Subcutaneous abdominal adipose tissue (tissue), 5 donors: ENCODE measurements at regions not wholly inside any gene's neighbourhood (a gene's known extent, or its start where the extent isn't known, plus 50 kb on each side); places are given as distances from the start of the nearest gene placed in this dataset.
"Not testable (repeated sequence)": the region's sequence is repeated elsewhere in the genome, so short reads cannot be mapped to it uniquely, and the experiment has no call there.

Source experiments
- H3K27ac ChIP-seq: one replicate; pipeline ENCODE4 v1.7.0; 2013; ENCODE audit warnings: low read depth, mild to moderate bottlenecking, inconsistent platforms, low read length, moderate library complexity
- H3K27me3 ChIP-seq, 5 donors: one replicate each; pipeline ENCODE4 v1.7.0; 2013; ENCODE audit warnings: low read length in 5 of 5, inconsistent platforms in 1 of 5; ENCODE audit not compliant: control insufficient read depth in 5 of 5, insufficient read depth in 4 of 5
- H3K36me3 ChIP-seq, 5 donors: one replicate each; pipeline ENCODE4 v1.7.0; 2013; ENCODE audit warnings: low read length in 5 of 5; ENCODE audit not compliant: control insufficient read depth in 5 of 5, insufficient read depth in 5 of 5
- H3K4me1 ChIP-seq, 5 donors: one replicate each; pipeline ENCODE4 v1.7.0; 2013; ENCODE audit warnings: low read length in 5 of 5, mild to moderate bottlenecking in 3 of 5, moderate library complexity in 1 of 5; ENCODE audit not compliant: control insufficient read depth in 5 of 5, insufficient read depth in 5 of 5
- H3K4me3 ChIP-seq, 5 donors: one replicate each; pipeline ENCODE4 v1.7.0; 2013; ENCODE audit warnings: low read length in 5 of 5, low read depth in 1 of 5
- H3K9ac ChIP-seq, 5 donors: one replicate each; pipeline ENCODE4 v1.7.0; 2013; ENCODE audit warnings: low read length in 5 of 5, mild to moderate bottlenecking in 4 of 5, moderate library complexity in 3 of 5
- H3K9me3 ChIP-seq, 5 donors: one replicate each; pipeline ENCODE4 v1.7.0; 2013; ENCODE audit warnings: low read length in 5 of 5; ENCODE audit not compliant: control insufficient read depth in 5 of 5
- donor health status: healthy.
- donor health status: healthy.
- donor health status: healthy.
- donor health status: healthy.
- donor health status: healthy.

DNA sequence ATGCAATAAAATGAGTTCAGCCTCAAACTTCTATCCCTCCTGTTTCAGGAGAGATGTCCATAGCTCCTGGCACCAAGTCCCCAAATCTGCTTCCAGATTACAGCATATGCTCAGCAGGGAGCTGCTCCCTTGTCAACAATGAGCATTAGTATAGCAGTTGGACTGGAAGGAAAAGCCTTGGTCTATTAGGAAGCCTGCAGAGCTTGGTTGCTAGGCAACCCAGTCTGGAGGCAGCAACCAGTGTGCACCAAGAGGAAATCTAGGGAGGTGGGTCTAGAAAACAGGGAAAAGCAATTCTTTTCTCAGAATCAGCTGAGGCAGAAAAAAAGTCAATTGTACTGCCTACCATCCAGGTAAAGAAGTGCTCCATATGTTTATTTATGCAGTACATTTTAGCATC is 229.5 kb upstream of the NMUR2 start:
- no peak overlapping the region for H3K27ac ChIP-seq
- H3K4me3 ChIP-seq = no peak overlapping the region
- no peaks in the 10 kb centered on the region for H3K36me3 ChIP-seq
- H3K9me3 ChIP-seq = no peaks in the 10 kb centered on the region
- peaks cover 2 to 26% (median 9%) of the 10 kb centered on the region in 5 donors for H3K4me1 ChIP-seq
- H3K9ac ChIP-seq = no peak overlapping the region
- H3K27me3 ChIP-seq = no peaks in the 10 kb centered on the region

DNA sequence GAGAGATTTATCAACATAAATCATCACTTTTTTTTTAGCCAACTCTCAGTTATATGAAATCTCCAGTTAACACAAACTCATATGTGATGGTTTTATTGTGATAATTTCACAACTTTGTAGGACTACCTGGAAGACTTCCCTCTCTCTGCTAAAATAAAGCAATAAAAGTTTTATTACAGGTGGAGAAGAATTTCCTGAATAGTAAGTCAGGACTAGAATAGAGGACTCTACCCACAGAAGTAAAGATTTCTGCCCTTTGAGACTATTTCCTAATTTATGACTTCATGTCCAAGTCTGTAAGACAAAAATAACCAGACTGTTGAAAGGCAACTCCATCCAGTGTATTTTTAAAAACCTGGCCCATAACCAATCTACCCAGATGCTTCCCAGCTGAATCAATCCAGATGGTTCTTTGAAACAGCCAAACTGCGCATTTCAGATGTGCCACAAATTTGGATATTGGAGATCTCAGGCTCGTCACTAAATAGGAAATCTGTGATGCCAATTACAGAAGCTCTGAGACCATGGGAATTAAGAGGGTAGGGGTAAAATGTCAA is 234.0 kb upstream of the NMUR2 start:
- no peak overlapping the region for H3K9ac ChIP-seq
- no peak overlapping the region for H3K4me3 ChIP-seq
- no peaks in the 10 kb centered on the region for H3K27me3 ChIP-seq
- H3K9me3 ChIP-seq = no peaks in the 10 kb centered on the region
- peaks cover under 1 to 15% (median 9%) of the 10 kb centered on the region in 5 donors for H3K4me1 ChIP-seq
- no peak overlapping the region for H3K27ac ChIP-seq
- H3K36me3 ChIP-seq = no peaks in the 10 kb centered on the region

DNA sequence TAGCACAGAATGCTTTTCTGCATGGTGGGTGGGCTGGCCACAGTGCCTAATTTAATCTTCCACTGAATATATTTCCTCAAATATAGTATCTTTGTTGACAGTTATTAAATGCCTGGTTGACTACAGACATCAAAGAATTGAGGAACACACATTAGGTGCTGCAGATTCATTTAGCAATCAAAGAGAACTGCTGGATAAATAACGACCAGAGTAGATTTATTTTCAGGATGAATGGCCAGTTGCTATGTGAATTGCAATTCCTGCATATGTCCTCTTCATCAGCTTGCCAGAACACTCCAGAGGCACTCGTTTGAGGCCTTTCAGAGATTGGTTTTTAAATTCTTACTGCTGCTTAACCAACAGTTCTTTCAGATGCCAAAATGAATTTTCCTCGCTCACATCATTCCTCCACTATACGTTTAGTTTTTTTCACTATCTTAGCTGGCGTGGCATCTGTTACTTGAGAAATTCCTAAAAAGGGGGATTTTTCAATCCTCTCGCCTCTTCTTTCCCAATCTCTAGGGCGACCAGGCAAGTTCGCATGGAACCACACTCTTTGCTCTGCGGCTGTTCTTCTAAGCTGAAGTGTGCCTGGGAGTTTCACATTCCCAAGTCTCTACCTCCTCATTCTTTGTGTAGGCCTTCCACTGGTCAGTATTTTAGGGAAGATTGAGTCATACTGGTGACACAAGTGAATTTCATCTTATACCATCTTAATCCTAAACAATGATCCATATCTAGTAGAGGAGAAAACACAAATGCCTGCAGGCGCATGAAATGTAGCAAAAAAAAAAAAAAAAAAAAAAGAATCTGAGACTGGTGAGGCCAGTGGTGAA is 237.1 kb upstream of the NMUR2 start:
- no peaks in the 10 kb centered on the region for H3K9me3 ChIP-seq
- H3K36me3 ChIP-seq = no peaks in the 10 kb centered on the region
- no peak overlapping the region for H3K27ac ChIP-seq
- H3K9ac ChIP-seq = no peak overlapping the region
- peaks cover 0 to 9% (median 7%) of the 10 kb centered on the region in 5 donors for H3K4me1 ChIP-seq
- no peak overlapping the region for H3K4me3 ChIP-seq
- no peaks in the 10 kb centered on the region for H3K27me3 ChIP-seq

DNA sequence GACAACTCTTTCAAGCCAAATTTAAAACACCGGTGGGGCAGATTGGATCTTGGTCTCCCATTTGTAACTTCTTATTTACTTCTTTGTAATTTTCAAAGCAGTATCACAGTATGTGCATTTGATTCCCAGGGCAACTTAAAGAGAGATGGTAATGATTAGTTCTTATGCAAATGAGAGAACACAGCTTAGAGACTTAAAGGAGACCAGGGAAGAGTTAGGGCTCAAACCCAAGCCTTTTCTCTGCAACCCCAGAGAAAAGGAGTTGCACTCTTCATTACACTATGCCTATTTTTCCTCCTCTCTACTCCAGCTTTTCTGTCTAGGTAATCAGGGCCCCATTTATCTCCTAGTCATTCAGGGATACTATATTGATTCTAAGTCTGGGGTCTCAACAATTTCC is 237.8 kb upstream of the NMUR2 start:
- Histone ChIP-seq H3K4me3 (no peak overlapping the region), H3K4me1 (peaks cover 0 to 9% (median 7%) of the 10 kb centered on the region in 5 donors), H3K27me3 (no peaks in the 10 kb centered on the region), H3K36me3 (no peaks in the 10 kb centered on the region), H3K9ac (no peak overlapping the region), H3K27ac (no peak overlapping the region), H3K9me3 (no peaks in the 10 kb centered on the region)

DNA sequence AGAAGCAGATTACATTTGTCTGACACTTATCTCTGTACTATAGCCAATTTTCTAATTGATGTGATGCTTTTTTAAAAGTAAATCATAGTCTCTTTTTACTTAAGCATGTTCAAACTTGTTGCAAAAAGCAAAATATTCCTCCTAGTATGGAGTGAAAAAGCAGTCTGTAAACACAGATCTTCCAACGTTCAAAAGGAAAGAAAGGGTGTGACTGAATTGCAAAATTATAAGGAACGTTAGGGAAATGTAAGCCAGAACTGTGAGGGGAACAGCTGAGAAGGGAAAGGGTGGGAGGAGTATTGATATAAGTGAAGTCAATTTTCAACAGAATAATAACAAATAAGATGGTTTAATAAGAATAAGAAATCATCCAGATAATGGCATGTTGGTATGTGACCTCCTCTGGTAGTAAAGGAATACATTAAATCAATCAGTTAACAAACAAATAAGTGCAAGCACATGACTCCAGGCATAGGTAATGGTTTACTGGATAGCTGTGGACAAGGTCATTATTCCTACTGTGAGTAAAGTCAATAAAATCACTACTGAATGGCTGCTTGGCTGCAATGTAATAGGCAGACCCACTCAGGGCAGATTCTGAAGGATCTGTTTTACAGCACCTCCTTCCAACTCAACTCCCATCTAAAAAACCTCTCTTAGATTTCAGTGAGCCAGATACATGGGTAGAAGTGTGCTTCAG is 239.1 kb upstream of the NMUR2 start:
- Histone ChIP-seq H3K27me3 (no peaks in the 10 kb centered on the region), H3K4me1 (peaks cover 0 to 2% (median 2%) of the 10 kb centered on the region in 5 donors), H3K4me3 (no peak overlapping the region), H3K9ac (no peak overlapping the region), H3K27ac (no peak overlapping the region), H3K36me3 (no peaks in the 10 kb centered on the region), H3K9me3 (no peaks in the 10 kb centered on the region)

DNA sequence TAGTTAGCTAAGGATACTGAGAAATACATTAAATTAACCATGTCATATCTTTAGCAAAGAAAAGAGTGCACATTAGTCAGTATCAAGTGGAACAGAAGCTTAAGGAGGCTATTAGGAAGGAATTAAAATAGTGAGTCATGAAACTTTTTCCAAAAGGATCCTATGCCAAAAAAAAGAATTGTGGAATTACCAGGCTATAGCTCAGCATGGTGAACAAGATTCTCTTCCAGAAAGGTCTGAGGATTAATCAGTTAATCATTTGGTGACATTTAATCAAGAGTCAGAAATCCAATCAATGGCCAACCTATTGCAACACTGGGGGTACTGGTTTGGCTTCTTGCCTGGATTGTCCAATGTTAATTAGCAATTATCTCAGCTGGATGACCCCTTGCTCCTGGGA is 244.5 kb upstream of the NMUR2 start:
- no peaks in the 10 kb centered on the region for H3K4me1 ChIP-seq
- H3K27ac ChIP-seq = no peak overlapping the region
- H3K9ac ChIP-seq = no peak overlapping the region
- no peaks in the 10 kb centered on the region for H3K9me3 ChIP-seq
- H3K4me3 ChIP-seq = no peak overlapping the region
- no peaks in the 10 kb centered on the region for H3K27me3 ChIP-seq
- no peaks in the 10 kb centered on the region for H3K36me3 ChIP-seq

DNA sequence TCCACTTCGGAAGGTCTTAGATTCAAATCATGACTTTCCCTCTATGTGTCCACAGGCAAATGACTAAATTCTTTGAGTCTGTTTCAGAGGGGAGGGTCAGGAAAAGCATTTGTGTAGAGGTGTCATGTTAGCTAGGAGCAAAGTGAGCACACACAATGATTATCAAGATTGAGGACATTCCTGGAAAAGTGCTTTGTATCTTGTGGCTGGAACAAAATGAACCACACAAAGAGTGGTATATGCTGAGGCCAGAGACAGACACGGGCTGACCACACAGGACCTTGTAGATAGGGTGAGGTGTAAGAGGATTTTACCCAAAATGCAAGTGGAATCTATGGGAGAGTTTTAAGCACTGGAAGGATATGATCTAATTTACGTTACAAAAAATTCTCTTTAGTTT is 245.3 kb upstream of the NMUR2 start:
- no peak overlapping the region for H3K4me3 ChIP-seq
- H3K27ac ChIP-seq = no peak overlapping the region
- H3K27me3 ChIP-seq = no peaks in the 10 kb centered on the region
- H3K9ac ChIP-seq = no peak overlapping the region
- H3K9me3 ChIP-seq = no peaks in the 10 kb centered on the region
- H3K36me3 ChIP-seq = no peaks in the 10 kb centered on the region
- H3K4me1 ChIP-seq = no peaks in the 10 kb centered on the region

DNA sequence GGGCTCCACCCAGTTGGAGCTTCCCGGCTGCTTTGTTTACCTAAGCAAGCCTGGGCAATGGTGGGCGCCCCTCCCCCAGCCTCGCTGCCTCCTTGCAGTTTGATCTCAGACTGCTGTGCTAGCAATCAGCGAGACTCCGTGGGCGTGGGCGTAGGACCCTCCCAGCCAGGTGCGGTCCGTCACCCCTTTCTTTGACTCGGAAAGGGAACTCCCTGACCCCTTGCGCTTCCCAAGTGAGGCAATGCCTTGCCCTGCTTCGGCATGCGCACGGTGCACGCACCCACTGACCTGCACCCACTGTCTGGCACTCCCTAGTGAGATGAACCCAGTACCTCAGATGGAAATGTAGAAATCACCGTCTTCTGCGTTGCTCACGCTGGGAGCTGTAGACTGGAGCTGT is 254.4 kb upstream of the NMUR2 start:
- H3K4me3 ChIP-seq, H3K9ac ChIP-seq, H3K27me3 ChIP-seq, H3K27ac ChIP-seq, H3K9me3 ChIP-seq, H3K4me1 ChIP-seq, H3K36me3 ChIP-seq: not testable (repeated sequence)

DNA sequence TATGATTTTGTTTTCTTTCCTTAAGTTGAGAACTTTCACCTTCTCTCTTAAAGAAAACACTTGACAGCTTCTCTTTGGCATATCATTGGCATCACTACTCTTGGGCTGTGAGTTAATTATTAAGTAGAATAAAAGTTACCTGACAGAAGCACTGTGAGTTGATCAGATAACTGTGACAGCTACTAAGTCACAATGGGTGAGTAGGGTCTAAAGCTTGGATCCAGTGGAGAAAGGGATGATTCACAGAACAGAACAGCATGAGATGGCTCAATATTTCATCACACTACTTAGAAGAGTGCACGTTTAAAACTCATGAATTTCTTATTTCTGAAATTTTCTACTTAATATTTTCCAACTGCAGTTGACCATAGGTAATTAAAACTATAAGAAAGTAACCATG is 268.5 kb upstream of the NMUR2 start:
- Histone ChIP-seq H3K4me3 (no peak overlapping the region), H3K9me3 (peaks cover 0 to 2% (median 0%) of the 10 kb centered on the region in 5 donors), H3K36me3 (no peaks in the 10 kb centered on the region), H3K9ac (no peak overlapping the region), H3K27me3 (no peaks in the 10 kb centered on the region), H3K27ac (no peak overlapping the region), H3K4me1 (no peaks in the 10 kb centered on the region)

DNA sequence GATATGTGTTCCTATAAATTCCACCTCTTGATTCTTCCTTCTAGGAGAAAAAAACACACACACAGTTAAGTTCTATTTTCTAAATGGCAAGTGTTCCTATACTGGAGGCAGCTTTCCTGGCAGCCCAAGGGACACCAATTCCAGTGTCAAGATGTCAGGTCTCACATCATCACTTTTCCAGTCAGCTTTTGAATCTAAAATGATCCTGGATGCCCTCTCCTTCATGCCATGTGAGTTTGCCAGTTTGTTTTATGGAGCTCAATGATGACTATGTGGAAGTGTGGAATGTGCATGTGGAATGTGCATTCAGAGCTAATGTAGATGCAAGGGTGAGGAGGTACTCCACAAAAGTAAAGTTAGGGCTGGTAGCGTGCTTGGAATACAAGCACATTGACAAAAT is 269.3 kb upstream of the NMUR2 start:
- Histone ChIP-seq H3K9me3 (peaks cover 0 to 2% (median 0%) of the 10 kb centered on the region in 5 donors), H3K4me1 (no peaks in the 10 kb centered on the region), H3K27ac (no peak overlapping the region), H3K27me3 (no peaks in the 10 kb centered on the region), H3K36me3 (no peaks in the 10 kb centered on the region), H3K9ac (no peak overlapping the region), H3K4me3 (no peak overlapping the region)
